ENCODE measurements at regions not wholly inside any gene's neighbourhood (a gene's known extent, or its start where the extent isn't known, plus 50 kb on each side); places are given as distances from the start of the nearest gene placed in this dataset.

- in situ Hi-C loops (cut with HindIII; ENCODE audit: low sequenced_read_pairs): no loop called here
These were observed 94.1 kb upstream of the KCNG1 start for GRCh38 chr20:51116765-51117686.

DNA sequence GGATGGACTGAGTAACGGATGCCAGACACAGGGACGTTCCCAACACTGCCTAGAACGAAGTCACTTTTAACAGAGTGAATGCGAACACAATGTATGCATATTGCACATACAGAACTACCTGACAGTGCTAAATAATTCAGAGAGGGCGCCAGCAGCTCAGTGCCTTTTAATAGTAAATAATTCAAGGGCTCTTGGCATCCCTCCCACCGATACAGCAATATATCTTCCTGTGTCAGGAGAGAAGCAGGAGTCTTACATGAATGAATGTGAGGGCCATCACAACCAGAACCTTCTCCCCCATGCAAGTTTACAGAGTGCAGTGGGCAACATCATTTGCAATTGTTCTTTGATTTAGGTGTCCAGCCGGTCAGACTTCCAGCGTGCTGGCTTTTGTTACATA, 88.4 kb upstream of the KCNG1 start:
- in situ Hi-C loops (cut with HindIII; ENCODE audit: low sequenced_read_pairs): no loop called here

- in situ Hi-C loops (cut with HindIII; ENCODE audit: low sequenced_read_pairs): loop anchor here (10.0 kb wide), 1 partner anchor 84 kb away; the partner anchor contains the start of gene KCNG1
These were observed 85.9 kb upstream of the KCNG1 start for GRCh38 chr20:51108638-51109363.

DNA sequence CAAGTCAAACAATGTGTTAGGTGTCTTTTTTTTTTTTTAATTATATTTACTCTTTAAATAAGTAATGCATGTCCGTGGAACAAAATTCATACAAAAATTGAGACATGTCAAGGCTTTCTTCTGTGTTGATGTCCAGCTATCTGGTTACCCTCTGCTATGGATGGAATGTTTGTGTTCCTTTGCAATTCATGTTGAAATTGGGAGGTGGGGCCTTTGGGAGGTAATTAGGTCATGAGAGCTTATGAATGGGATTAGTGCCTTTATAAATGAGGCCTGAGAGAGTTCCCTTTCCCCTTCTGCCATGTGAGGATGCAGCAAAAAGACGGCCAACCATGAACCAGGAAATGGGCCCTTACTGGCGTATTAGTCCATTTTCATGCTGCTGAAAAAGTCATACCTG, 83.1 kb upstream of the KCNG1 start:
- in situ Hi-C loops (cut with HindIII; ENCODE audit: low sequenced_read_pairs): loop anchor here (10.0 kb wide), 1 partner anchor 81 kb away; the partner anchor contains the start of gene KCNG1

GRCh38 chr20:51104960-51105920, 82.3 kb upstream of the KCNG1 start:
- in situ Hi-C loops (cut with HindIII; ENCODE audit: low sequenced_read_pairs): loop anchor here (10.0 kb wide), 1 partner anchor 80 kb away; the partner anchor contains the start of gene KCNG1

DNA sequence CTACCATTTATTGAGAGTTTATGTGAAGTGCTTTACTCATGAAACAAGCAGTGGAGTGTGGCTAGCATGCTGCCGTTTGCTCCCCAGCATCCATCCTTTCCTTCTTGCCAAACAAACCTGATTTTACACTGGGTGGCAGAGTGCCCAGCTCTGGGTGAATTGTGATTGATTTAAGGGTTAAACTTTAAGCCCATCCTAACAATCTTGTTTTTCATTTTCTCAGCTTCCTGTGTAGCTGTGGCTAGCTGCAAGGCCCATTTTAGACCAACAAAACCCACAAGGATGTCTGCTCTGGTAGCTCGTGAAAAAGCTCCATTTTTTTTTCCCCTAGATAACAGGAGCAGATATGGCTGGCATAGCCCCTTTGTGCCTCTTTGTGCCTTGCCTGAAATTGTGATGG, 77.7 kb upstream of the KCNG1 start:
- in situ Hi-C loops (cut with HindIII; ENCODE audit: low sequenced_read_pairs): loop anchor here (10.0 kb wide), 1 partner anchor 76 kb away; the partner anchor contains the start of gene KCNG1

GRCh38 chr20:51098284-51098810, 75.4 kb upstream of the KCNG1 start:
- in situ Hi-C loops (cut with HindIII; ENCODE audit: low sequenced_read_pairs): loop anchor here (25.0 kb wide), 1 partner anchor 89 kb away; no protein-coding TSS in a partner anchor

DNA sequence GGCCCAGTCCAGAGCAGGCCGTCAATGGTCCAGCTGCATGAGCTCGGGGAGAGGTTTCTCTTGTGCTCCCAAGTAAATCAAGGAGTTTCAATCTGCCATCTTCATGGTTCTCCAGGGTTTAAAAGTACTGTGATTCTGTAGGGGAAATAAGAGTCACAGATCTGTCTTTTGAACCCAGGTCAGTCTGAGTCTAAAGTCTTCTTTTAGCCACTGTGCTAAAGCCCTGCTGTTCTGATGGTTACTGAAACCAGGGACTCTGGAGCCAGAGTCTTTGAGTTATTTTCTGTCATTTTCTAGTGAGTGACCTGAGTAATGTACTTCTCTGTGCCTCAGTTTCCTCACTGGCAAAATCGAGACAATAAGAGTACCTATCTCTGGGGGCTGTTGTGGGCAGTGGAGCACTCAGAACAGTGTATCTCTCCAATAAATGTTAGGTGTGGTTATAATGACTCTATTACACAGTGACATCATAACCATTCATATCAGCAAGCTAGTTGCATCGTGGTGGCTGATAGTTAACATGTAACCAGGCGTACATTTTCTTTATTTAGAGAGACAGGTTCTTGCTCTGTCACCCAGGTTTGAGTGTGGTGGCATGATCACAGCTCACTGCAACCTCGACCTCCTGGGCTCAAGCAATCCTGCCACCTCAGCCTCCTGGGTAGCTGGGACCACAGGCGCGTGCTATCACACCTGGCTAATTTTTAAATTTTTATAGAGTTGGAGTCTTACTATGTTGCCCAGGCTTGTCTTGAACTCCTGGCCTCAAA, 74.6 kb upstream of the KCNG1 start:
- in situ Hi-C loops (cut with HindIII; ENCODE audit: low sequenced_read_pairs): loop anchor here (25.0 kb wide), 1 partner anchor 90 kb away; no protein-coding TSS in a partner anchor

- in situ Hi-C loops (cut with HindIII; ENCODE audit: low sequenced_read_pairs): loop anchor here (25.0 kb wide), 1 partner anchor 91 kb away; no protein-coding TSS in a partner anchor
These were observed 73.8 kb upstream of the KCNG1 start for GRCh38 chr20:51096582-51097267.

DNA sequence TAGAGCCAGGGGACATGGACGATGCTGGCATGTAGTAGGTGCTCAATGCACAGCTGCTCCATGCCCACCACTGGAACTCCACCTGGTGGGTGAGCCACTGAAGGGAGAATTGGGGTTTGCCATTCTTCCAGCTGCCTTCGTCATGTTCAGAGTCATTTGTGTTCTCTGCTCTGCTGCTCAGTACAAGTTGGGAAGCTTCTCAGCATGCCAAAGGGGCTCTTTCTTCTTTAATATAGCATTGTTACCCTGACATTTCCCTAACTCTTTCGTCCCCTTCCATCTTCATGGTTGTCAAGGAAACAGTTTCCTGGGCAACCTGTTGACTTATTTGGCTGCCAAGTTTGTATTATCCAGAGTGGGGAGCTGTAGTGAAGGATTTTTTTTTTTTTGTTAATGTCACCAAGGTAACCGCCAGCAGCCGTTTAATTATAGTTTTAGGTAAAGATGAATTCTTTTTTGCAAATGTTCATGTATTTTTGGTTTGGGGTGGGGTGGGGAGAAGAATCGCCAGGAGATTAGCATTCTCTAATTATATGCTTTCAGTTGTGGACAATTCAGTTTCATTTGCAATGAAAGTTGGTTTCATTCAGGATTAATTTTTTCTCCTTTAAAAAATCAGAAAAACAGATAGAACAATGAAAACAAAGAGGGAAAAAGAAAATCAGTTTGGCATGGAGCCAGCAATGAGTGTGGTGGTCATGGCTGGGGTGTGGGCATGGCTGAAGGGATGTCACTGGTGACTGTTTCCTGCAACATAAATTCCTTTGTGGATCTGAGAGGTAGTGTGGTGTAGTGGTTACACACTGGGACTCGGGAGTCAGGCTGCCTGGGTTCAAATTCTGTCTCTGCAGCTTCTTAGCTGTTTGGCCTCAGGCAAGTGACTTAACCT, 73.0 kb upstream of the KCNG1 start:
- in situ Hi-C loops (cut with HindIII; ENCODE audit: low sequenced_read_pairs): loop anchor here (25.0 kb wide), 1 partner anchor 91 kb away; no protein-coding TSS in a partner anchor

- in situ Hi-C loops (cut with HindIII; ENCODE audit: low sequenced_read_pairs): loop anchor here (25.0 kb wide), 1 partner anchor 93 kb away; no protein-coding TSS in a partner anchor
These were observed 71.3 kb upstream of the KCNG1 start for GRCh38 chr20:51094221-51094620.

DNA sequence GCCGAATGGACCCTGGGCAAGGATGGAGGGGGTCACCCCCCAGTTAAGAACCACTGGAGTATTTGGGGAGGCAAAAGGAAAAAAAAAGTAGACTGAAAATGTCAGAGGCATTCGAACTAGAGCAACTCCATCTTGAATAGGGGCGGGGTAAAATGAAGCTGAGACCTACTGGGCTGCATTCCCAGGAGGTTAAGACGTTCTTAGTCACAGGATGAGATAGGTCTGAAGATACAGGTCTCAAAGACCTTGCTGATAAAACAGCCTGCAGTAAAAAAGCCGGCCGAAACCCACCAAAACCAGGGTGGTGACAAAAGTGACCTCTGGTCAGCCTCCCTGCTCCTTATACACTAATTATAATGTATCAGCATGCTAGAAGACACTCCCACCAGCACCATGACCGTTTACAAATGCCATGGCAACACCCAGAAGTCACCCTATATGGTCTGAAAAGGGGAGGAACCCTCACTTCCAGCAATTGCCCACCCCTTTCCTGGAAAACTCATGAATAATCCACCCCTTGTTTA, 70.4 kb upstream of the KCNG1 start:
- in situ Hi-C loops (cut with HindIII; ENCODE audit: low sequenced_read_pairs): loop anchor here (25.0 kb wide), 1 partner anchor 94 kb away; no protein-coding TSS in a partner anchor

GRCh38 chr20:51092338-51092737, 69.4 kb upstream of the KCNG1 start:
- in situ Hi-C loops (cut with HindIII; ENCODE audit: low sequenced_read_pairs): loop anchor here (25.0 kb wide), 1 partner anchor 95 kb away; no protein-coding TSS in a partner anchor

- in situ Hi-C loops (cut with HindIII; ENCODE audit: low sequenced_read_pairs): loop anchor here (25.0 kb wide), 1 partner anchor 96 kb away; no protein-coding TSS in a partner anchor
These were observed 68.7 kb upstream of the KCNG1 start for GRCh38 chr20:51091406-51092195.

DNA sequence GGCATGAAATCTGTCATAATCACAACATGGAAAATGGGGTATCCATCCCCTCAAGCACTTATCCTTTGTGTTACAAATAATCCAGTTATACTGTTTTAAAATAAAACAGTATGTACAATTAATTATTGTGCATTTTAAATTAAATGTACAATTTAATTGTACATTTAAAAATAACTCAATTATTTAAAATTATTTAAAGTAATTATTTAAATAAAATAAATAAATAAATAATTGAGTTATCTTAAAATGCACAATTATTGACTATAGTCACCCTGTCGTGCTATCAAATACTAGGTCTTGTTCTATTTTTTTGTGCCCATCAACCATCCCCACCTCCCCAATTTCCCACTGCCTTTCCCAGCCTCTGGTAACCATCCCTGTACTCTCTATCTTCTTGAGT, 66.9 kb upstream of the KCNG1 start:
- in situ Hi-C loops (cut with HindIII; ENCODE audit: low sequenced_read_pairs): loop anchor here (25.0 kb wide), 1 partner anchor 97 kb away; no protein-coding TSS in a partner anchor

DNA sequence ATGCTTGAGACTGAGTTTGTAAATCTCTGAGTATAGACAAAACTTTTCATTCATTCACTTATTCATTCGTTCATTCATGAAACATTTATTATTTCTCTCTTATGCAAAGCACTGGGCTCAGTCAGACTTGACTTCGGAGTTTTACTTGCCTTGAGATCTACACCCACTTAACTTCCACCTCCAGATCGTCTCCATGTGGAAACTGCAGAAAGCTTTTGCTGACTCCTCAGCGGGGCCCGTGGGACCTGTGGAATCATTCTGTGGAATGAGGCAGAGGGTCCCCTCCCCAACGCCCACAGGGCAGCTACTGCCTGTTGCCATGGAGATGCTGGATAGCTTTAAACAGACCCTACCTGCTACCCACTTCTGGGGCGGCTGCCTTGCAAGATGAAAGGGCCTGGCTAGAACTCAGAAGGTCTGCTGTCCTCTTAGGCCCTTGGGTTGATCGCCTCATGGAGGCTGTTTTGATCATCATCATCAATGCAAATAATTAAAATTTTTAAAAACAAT, 66.4 kb upstream of the KCNG1 start:
- in situ Hi-C loops (cut with HindIII; ENCODE audit: low sequenced_read_pairs): loop anchor here (25.0 kb wide), 1 partner anchor 98 kb away; no protein-coding TSS in a partner anchor

Data from DLD1 (cell line).